ENCODE measurements at regions not wholly inside any gene's neighbourhood (a gene's known extent, or its start where the extent isn't known, plus 50 kb on each side); places are given as distances from the start of the nearest gene placed in this dataset.

DNA sequence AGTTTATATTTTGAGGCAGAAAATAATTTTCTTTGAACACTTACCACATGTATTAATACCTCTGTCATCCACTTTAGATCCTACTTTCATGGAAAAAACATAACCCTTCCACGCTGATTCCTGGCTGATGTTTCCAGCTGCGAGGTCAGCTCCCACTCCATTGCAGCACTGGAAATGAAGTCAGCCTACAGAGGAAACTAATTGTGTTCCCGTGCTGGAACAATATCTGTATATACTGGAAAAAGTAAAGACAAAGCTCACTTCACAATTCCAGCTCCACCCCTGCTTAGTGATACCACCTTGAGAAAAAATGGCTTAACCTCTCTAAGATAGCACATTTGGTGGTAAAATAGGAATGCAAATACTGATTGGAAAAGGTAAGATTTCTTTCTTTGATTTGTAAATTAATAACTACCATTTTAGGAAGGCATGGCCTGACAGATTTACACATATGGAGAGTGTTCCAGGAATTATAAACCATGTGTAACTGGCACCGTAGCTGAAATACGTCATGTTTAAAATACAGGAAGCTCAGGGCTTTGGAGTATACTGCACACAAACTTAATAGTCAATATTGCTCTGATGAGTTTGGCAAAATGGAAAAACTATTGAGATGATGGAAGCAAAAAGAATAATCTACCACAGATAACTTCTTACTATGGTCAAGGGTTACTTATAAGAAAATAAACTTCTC is 90.0 kb downstream of the TRIB2 start:
- Histone ChIP-seq H3K27me3 (ENCODE audit: insufficient read depth, low read depth, severe bottlenecking) (no peaks in the 10 kb centered on the region), H3K27ac (no peak overlapping the region), H3K36me3 (no peaks in the 10 kb centered on the region), H3K4me3 (ENCODE audit: low read depth, low read length) (no peak overlapping the region), H3K9me3 (ENCODE audit: severe bottlenecking) (peaks cover 5% of the 10 kb centered on the region)
- TF ChIP-seq, protein P1, sequence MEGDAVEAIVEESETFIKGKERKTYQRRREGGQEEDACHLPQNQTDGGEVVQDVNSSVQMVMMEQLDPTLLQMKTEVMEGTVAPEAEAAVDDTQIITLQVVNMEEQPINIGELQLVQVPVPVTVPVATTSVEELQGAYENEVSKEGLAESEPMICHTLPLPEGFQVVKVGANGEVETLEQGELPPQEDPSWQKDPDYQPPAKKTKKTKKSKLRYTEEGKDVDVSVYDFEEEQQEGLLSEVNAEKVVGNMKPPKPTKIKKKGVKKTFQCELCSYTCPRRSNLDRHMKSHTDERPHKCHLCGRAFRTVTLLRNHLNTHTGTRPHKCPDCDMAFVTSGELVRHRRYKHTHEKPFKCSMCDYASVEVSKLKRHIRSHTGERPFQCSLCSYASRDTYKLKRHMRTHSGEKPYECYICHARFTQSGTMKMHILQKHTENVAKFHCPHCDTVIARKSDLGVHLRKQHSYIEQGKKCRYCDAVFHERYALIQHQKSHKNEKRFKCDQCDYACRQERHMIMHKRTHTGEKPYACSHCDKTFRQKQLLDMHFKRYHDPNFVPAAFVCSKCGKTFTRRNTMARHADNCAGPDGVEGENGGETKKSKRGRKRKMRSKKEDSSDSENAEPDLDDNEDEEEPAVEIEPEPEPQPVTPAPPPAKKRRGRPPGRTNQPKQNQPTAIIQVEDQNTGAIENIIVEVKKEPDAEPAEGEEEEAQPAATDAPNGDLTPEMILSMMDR (IDR thresholded peaks at IDR 0.05; ENCODE audit: low read depth, low read length), result no peak
- no peak for DNase-seq

DNA sequence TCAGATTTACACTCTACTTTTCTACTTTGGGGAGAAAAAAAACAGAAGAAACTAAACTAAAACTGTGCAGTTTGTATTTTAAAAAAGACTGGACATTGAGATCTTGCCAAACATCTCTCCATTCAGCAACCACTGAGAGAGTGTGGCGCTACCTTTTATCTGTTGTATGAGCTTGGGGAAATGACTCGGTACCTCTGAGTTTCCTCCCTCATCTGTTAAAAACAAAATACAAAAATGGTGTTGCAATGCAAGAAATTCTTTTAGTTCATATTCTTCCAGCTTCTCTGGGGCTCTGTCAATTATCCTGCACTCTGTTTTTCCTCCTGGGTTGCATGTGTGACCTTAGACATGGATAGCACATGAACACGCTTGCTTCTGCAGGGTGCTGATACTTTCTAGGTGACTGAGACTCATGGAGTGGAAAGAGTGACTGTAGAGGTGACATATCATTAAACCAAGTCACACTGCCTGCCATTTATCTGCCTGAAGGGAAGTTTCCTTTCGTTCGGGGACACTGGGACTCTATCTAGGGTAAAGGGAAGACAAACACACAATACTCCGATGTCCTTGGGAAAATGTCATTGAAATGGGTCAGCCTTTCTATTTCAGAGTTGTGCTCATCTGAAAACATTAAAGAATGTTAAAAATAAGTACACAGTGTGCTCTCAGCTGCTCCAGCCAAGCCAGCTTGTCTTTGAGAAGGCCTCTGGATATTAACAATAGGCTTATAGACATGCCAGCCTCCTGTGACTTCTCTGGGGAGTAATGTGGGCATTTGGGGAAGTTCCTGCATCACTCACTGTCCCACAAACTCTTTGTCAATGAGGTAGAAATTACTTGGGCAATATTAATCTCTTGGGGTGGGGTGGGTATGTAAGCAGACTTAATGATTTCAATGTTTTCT is 91.4 kb downstream of the TRIB2 start:
- Histone ChIP-seq H3K4me3 (ENCODE audit: low read depth, low read length) (no peak overlapping the region), H3K27ac (no peak overlapping the region), H3K9me3 (ENCODE audit: severe bottlenecking) (no peaks in the 10 kb centered on the region), H3K27me3 (ENCODE audit: insufficient read depth, low read depth, severe bottlenecking) (no peaks in the 10 kb centered on the region), H3K36me3 (no peaks in the 10 kb centered on the region)
- DNase-seq, result no peak
- TF ChIP-seq, protein P1 (IDR thresholded peaks at IDR 0.05; ENCODE audit: low read depth, low read length), result no peak

DNA sequence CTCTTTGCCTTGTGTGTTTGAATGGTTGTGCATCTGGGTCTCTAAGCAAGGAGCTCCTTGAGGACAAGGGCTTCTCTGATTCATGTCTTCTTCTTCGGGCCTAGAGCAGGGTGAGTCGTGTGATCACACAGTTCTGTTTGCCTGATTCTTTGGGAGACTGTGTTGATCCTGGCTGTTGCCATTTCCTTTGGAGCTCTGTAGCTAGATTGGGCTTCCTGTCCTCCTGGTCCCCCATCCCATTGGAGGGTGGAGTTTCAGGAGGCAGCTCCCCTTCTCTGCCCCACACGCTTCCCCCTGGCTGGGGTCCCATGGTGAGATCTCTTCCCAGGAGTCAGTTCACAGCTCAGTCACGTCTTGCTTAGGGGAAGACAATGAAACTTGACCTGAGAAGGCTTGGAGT is 92.8 kb downstream of the TRIB2 start:
- H3K9me3 ChIP-seq (ENCODE audit: severe bottlenecking), result no peaks in the 10 kb centered on the region
- no peak overlapping the region for H3K27ac ChIP-seq
- H3K27me3 ChIP-seq (ENCODE audit: insufficient read depth, low read depth, severe bottlenecking), result no peaks in the 10 kb centered on the region
- no peak overlapping the region for H3K4me3 ChIP-seq (ENCODE audit: low read depth, low read length)
- TF ChIP-seq, protein P1 (IDR thresholded peaks at IDR 0.05; ENCODE audit: low read depth, low read length), result no peak
- DNase-seq, result no peak
- H3K36me3 ChIP-seq, result no peaks in the 10 kb centered on the region

DNA sequence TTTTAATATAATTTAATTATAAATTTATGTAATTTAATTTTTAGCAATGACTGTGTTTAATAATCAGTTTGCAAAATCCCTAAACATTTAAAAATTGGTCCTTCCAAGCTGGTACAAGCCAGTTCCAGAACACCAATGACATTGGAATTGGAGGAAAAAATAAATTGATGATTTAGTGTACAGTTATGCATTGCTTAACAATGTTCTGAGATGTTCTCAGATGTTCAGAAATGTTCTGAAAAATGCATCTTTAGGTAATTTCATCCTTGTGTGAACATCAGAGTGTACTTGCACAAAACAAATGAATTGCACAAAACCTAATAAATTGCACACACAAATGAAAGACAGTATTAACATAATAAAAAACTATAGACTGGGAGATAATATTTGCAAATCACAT is 95.2 kb downstream of the TRIB2 start:
- no peak overlapping the region for H3K4me3 ChIP-seq (ENCODE audit: low read depth, low read length)
- no peak overlapping the region for H3K27ac ChIP-seq
- TF ChIP-seq, protein P1 (IDR thresholded peaks at IDR 0.05; ENCODE audit: low read depth, low read length), result no peak
- H3K36me3 ChIP-seq, result no peaks in the 10 kb centered on the region
- no peak for DNase-seq
- no peaks in the 10 kb centered on the region for H3K9me3 ChIP-seq (ENCODE audit: severe bottlenecking)
- no peaks in the 10 kb centered on the region for H3K27me3 ChIP-seq (ENCODE audit: insufficient read depth, low read depth, severe bottlenecking)

DNA sequence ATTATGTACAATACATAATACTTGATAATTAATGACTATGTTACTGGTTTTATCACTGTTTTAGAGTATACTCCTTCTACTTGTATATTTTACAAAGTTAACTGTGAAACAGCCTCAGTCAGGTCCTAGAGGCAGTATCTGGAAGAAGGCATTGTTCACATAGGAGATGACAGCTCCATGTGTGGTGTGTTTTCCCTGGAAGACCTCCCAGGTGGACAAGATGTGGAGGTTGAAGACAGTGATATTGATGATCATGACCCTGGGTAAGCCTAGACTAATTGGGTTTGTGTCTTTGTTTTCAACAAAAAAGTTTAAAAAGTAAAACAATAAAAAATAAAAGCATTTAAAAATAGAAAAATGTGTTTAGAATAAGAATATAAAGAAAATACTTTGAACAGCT is 96.4 kb downstream of the TRIB2 start:
- no peak for DNase-seq
- TF ChIP-seq, protein P1 (IDR thresholded peaks at IDR 0.05; ENCODE audit: low read depth, low read length), result no peak
- no peak overlapping the region for H3K27ac ChIP-seq
- no peaks in the 10 kb centered on the region for H3K9me3 ChIP-seq (ENCODE audit: severe bottlenecking)
- no peaks in the 10 kb centered on the region for H3K36me3 ChIP-seq
- no peak overlapping the region for H3K4me3 ChIP-seq (ENCODE audit: low read depth, low read length)
- H3K27me3 ChIP-seq (ENCODE audit: insufficient read depth, low read depth, severe bottlenecking), result no peaks in the 10 kb centered on the region
